SKM-1 (cell line): ENCODE measurements at regions not wholly inside any gene's neighbourhood (a gene's known extent, or its start where the extent isn't known, plus 50 kb on each side); places are given as distances from the start of the nearest gene placed in this dataset.

ENCODE experiments used
- DNase-seq: peaks from one replicate; lab custom pipeline; 2025; ENCODE audit not compliant: unreplicated experiment; lab: John Stamatoyannopoulos, UW

GRCh38 chr5:15214010-15214409, 286.0 kb upstream of the FBXL7 start:
- DNase-seq, result no peak

DNA sequence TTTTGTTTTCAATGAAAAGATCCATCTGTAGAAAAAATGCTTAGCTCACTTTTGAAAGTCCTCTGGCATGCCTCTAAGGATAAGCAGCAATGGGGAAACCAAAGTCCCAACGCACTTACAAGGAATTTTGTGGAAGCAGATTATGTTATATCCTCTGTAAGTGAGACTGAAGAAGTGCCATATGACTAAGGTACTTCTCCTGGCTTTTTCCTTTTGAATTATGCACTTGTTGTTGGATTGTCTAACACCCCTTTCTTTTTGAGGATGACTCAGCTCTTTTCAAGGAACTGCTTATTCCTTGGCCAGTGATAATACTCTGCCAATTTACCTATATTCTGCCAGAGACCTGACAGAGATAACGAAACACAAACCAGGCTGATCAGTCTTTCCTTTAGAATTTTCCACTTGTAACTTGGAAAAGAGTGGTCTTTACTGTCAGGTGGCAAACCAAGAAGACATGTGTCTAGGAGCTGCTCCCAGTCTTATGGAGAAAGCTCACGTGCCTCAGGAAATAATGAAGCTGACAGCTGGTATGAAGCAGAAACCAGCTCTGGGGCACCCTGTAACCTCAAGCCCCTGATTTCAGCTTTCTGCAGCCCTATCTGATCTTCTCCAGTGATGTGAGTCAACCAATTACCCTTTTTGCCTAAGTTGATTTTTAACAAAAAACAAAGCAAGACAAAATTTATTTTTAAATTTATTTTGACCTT, 290.8 kb upstream of the FBXL7 start:
- no peak for DNase-seq

DNA sequence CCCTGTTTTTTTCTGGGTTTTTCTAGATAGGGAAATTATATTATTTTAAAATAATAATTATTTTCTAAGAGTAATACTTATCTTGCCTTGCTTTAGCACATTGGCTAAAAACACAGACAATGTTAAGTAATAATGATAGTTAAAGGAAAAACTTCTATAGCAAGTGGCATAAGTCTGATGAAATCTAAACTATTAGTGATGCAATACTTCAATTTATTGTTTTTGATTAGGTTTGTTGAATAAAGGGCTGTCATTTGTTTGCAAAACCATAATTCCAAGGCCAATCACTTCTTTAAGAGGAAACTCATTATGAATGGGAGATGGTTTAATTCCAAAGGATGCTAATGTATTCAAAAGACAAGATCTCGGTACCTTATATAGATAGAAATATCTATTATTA, 293.8 kb upstream of the FBXL7 start:
- no peak for DNase-seq

DNA sequence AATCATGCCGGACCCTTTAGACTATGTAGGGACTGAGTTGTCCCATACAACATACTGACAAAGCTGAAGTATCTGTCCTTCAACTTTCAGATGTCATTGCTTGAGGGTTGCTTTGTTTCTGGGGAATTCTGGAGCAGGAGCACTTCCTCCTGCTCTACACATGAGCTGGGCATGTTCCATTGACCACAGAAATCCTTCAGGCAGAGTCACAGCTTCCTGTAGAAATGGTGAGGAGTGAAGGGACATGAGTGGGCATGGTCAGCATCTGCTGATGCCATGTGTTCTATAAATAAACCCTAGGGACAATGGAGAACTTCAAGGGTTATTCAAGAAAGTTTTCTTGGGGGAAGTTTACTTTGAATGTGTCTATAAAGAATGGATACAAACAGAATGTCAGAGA, 296.6 kb upstream of the FBXL7 start:
- DNase-seq, result no peak

DNA sequence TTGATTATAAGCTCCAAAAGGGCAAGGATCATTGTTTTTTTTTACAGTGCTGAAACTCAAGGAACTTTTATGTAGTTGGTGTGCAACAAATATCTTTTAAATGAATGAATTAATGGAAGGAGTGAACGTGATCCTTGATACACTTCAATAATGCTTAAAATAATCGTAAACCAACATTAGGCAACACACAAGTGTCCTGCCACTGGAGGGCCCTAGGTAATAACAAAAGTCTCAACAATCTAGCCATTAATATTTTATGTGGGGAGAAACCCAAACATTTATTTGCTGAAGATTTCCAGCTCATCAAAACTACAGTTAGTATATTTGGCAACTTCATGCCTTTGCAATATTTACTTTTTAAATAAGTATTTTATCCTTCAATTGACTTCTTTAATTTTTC, 309.0 kb upstream of the FBXL7 start:
- DNase-seq, result no peak

GRCh38 chr5:15183520-15183919, 311.9 kb upstream of the ANKH start:
- no peak for DNase-seq

- DNase-seq, result no peak
Observed at GRCh38 chr5:15170173-15170572, 298.6 kb upstream of the ANKH start.

GRCh38 chr5:15168358-15168757, 296.8 kb upstream of the ANKH start:
- no peak for DNase-seq

- no peak for DNase-seq
Observed at GRCh38 chr5:15160091-15160490, 288.5 kb upstream of the ANKH start.

DNA sequence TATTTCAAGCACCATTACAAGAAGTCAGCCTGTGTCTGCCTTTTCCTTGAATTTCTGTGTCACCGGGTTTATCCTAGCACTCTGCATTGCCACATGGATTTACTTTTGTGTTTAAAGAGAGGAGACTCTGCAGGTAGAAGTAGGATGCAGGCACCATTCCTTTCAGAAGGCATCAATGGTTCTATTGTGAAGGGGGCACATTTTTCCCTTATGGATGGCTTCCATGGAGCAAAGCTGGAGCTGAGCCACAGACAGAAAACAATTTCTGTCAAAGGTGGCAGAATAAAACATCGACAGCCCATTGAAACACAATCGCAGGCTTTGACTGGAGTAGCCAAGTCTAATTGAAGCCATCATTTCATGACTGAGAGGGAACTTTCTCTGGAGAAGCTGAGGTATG, 288.0 kb upstream of the ANKH start:
- DNase-seq, result no peak

DNA sequence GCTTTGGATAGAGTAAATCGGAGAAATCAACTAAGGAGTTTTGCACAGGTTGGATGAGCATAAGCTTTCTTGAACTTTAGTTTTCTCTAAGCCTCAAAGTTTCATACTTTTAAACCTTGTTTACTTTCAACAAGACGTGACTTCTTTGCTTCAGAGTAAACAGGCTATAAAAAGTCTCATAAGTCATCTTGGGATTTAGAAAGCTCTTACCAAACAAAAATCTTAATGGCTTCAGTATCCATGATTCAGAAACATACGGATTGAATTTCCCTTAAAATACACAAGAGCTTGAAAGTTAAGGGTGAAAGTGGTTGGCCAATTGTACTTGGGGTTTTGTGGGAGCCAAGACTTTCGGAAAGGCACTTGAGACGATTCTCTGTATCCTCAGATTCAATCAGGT, 270.9 kb upstream of the ANKH start:
- no peak for DNase-seq

DNA sequence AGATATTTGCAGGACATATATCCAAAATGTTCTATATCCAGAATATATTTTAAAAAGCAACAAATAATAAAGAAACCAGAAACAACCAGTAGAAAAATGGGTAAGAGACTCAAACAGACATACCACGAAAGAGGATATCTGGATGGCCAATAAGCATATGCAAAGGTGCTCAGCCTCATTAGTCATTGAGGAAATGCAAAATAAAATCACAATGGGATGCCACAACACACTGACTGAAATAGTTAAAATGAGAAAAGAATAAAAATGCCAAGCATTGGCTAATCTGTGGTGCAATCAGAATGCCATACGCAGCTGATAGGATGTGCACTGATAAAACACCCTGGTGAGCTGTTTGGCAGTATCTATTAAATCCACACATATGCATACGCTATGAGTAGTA, 265.8 kb upstream of the ANKH start:
- DNase-seq, result no peak

DNA sequence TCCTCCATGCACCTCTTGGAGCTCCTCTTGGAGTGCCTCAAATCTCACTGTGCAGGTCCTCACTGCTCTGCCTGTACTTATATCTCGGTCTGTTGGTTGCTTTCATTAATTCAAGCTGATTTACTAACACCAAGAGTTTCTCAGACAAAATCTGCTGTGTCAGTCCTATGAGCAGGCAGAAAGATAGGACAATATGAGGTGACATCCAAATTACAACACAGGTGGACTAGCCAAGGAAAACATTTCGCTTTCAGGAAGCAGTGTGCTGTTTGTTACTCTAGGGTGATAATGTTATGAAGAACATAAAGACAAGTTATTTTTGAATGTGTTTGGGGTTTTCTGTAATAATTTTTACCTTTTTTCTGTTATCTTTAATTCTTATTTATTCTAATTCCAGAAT, 264.1 kb upstream of the ANKH start:
- DNase-seq, result no peak

DNA sequence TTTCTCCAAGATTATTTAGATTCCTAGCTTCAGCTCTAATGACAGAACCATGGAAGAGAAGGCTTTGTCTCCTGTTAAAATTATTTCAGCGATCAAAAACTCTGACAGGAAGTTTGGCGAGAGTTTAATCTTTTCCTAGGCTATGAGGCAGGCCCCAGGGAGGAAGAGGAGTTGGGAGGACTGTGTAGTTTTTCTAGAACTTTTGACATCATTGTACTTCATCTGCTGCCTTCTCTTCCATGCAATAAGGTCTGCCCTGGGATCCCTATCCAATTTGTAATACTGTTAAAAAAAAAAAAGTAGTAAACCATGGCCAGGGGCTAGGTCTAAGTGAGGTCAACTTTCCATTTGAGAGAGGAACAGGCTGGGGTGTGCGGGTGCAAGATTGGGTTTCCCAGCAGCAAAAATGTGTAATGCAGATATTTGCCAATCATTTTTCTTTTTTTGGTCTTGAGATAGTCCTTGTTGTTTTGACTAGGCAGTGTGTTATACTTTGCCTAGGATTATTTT, 261.9 kb upstream of the ANKH start:
- DNase-seq, result no peak

DNA sequence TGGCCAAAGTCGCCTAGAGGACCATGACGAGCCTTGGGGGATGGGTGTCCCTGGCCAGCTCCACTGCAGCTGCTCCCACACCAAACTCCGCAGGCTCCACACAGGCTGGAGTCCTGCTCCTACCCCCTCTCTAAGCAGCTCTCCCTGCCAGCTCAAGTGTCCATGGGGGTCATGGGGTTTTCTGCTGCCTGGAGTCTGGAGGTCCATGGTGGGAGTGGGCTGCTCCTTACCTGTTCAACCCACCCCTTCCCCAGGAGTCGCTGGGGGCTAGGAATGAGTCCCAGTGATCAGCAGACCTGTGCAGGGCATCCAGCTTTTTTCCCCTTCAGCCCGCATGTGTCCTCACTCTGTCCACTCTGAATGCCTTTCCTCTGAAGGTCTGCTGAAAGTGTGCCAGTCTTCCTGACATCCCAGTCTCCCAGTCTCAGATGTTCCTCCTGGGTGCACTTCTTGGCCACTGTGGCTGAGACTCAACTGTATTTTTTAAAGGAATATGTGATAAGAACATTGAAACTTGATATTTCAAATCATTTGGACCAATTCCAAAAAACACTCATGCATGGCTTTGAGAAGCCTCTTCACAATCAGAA, 261.3 kb upstream of the ANKH start:
- no peak for DNase-seq

GRCh38 chr5:15131909-15132308, 260.3 kb upstream of the ANKH start:
- DNase-seq, result no peak

DNA sequence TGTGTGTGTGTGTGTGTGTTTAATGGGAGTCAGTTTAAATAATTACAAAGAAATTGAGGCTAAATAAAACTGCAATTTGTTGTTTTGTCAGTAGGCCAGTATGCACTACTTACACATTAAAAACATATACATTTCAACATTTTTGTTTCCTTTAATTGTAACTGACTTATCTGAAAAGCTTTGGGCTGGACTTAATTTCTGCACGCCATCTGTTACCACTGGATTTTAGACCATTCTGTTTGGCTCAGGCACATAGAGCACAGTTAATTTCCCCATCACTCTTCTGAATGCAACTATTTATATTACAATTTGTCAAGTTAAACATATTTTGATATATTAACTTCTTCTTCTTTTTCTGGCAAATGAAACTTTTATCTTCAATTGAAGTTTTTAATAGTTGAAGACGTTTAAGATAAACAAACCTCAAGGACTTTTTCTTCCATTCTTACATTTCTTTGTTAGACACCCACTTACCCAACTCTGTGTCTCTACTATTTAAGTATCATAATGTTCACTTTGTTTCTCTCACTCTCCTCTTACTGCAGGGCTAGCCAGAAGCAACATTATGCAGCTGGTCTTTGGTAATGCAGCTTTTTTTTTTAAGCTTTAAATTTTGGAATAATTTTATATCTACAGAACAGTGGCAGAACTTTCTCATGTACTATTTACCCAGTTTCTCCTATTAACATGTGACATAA, 253.4 kb upstream of the ANKH start:
- DNase-seq, result no peak

DNA sequence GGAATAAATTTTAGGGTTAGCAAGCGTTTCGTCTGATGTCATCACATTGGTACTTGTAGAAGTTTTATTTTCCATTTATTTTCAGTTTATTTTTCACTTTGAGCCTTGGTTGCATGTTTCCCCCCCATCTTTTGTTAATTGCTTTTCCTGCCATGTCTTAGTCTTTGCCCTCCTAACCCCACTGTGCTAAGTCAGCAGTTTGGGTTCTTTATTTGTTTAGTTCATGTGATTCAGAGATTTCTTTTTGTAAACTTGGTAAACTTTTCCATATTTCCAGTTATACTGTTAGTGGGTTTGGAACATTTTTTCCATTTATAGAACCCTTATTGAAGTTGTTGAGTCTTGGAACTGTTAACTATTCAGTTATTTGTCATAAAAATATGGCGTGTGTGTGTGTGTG, 252.9 kb upstream of the ANKH start:
- no peak for DNase-seq

GRCh38 chr5:15117688-15118087, 246.1 kb upstream of the ANKH start:
- no peak for DNase-seq

- DNase-seq, result no peak
Observed at GRCh38 chr5:15116996-15117395, 245.4 kb upstream of the ANKH start.

- no peak for DNase-seq
Observed at GRCh38 chr5:15106530-15107283, 235.1 kb upstream of the ANKH start.
